Fibroblast of the conjunctiva (primary cell): ENCODE measurements at regions not wholly inside any gene's neighbourhood (a gene's known extent, or its start where the extent isn't known, plus 50 kb on each side); places are given as distances from the start of the nearest gene placed in this dataset.

Experiments used
- DNase-seq: peaks from one replicate; pipeline ENCODE4 v3.0.0-alpha.2; 2010; ENCODE audit warnings: low read depth

- no peak for DNase-seq
Measured at GRCh38 chr17:13302983-13303382, 285.2 kb upstream of the ELAC2 start.

GRCh38 chr17:13302419-13302818, 284.6 kb upstream of the ELAC2 start:
- no peak for DNase-seq

GRCh38 chr17:13297183-13297582, 279.4 kb upstream of the ELAC2 start:
- no peak for DNase-seq

DNA sequence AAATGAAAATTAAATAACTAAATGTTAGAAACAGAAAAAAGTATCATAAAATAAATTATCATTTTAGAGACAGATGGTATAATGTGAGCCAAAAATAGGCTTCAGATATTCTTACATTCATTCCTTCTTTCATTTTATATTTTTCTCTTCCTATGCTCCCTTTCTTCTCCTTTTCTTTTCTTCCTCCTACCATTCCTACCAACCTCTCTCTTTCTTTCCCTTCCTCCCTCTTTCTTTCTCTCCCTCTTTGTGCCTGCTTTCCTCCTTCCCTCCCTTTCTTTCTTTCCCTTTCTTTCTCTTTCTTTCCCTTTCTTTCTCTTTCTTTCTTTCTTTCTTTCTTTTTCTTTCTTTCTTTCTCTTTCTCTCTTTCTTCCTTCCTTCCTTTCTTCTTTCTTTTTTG, 275.6 kb upstream of the ELAC2 start:
- no peak for DNase-seq

DNA sequence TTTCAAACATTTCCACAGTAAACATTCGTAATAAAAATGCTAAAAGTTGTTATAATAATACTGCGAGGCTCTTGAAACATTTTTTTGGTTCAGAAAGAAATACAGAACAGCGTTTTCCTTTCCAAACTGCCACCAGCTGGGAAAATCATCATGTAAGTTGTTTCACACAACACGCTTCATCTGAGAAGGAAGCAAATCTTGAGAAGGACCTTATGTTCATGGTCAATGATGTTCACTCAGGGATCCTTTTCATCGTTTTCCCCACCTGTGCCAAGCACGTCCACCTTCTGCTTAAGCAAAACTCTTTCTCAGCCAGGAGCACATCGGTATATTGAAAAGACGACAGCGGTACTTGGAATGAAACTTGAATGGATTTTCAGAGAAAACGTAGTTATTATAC, 274.5 kb upstream of the ELAC2 start:
- DNase-seq = no peak

GRCh38 chr17:13288248-13288647, 270.4 kb upstream of the ELAC2 start:
- no peak for DNase-seq

DNA sequence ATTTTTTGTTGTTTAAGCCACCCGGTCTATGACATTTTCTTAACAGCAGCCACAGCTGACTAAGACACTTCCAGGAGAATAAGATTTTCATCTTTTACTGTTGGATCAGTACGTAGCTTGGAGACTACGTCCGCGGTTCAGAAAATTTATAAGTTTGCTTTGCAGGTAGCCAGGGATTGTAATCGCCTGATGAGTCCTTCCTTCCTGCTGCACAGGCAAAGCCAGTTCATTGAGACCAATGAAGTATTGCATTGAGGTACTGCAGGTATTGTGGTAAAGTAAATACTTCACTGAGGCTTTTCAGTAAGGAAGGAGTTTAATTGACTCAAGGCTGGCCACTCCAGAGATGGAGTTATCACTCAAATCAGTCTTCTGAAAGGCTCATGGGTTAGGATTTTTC, 269.4 kb upstream of the ELAC2 start:
- no peak for DNase-seq

GRCh38 chr17:13283606-13284005, 265.8 kb upstream of the ELAC2 start:
- no peak for DNase-seq

- DNase-seq = no peak
Measured at GRCh38 chr17:13281626-13282025, 263.8 kb upstream of the ELAC2 start.

DNA sequence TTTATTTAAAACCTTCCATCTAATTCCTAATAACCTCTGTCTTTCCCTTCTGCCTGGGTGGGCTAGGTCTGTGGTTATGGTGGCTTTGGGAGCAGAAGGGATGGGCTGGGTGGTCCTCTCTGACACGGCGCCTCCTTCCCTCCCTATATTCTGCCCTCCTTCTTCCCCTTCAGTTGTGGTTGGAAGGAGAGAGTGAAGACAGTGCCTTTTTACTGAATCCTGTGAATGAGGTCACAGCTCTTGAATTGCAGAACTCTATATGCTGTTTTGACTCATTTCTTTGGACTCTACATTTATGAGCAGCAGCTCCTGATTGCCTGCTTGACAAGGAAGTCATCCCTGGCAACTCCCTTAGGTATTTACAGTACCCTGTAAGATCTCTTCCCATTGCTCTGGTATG, 256.0 kb upstream of the ELAC2 start:
- no peak for DNase-seq

DNA sequence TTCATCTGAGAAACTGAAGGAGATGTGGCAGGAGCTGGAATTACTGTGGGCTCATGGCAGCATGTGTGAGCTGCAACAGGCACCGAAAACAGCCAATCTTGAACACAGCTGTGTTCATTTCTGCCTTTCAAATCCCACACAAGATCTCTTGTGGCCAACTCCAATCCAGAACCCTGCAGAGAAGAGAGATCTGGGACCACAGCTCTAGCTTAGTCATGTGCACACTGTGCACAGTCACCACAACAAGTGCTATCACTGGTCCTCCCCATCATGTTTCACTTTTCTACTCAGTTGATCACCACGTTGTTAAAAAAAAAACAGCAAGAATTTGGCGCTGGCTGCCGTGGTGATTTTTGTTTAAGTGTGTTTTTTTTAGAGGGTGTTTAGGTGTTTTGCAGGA, 254.5 kb upstream of the ELAC2 start:
- no peak for DNase-seq

- DNase-seq = no peak
Measured at GRCh38 chr17:13268791-13269595, 251.2 kb upstream of the ELAC2 start.

DNA sequence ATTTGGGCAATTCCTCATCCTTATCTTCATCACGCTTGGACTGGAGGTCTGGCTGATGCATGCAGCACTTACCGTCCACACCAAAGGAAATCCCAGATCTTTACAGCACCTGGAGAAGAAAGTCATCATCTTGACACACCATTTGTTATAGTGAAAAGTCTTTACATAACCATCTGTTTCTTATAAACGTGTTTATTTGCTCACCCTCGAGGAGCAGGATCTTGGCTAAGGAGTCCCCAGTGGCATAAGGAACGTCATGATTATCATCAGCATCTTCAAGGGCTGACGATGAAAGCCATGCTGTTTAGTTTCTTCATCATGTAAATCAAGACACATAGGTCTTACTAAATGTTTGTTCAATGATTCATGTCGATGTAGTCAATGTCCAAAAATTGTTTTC, 248.8 kb upstream of the ELAC2 start:
- DNase-seq = peak; percentile 35

DNA sequence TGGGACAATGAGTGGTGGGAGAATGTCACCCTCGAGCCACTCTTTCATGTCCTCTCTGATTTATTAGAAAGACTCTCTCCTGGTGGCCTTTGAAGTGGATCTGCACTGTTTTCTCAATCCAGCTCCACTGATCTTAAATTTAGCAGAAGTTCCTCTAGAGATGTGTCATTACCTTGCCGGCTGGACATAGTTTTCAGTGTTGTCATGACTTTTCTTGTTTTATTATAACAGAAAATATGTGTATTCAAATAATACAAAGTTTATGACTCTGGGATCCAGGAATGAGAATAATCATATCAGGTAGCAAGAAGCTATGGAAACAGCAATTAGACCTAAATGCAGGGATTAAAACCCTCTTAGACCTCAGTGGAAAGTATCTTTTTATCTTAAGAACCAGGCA, 247.5 kb upstream of the ELAC2 start:
- no peak for DNase-seq

GRCh38 chr17:13263746-13264145, 245.9 kb upstream of the ELAC2 start:
- DNase-seq = no peak

DNA sequence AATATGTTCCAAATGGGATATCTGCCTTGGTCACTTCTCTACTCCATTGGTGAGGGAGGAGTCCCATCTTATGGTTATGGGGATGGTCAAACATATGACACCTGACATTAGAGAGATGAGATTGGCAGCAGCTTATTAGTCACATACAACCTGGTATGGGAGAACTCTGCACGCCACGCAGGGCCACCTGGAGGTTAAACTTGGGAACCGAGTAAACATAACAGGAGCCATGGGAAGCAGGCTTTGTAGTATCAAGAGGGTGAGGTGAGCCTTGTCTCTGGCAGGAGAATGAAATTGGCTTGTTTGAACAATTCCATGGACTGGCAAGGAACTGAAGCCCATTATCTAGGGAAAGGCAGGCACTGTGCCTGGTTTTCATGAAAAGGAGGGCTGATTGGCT, 238.7 kb upstream of the ELAC2 start:
- DNase-seq = no peak

GRCh38 chr17:13253733-13254410, 236.0 kb upstream of the ELAC2 start:
- no peak for DNase-seq

DNA sequence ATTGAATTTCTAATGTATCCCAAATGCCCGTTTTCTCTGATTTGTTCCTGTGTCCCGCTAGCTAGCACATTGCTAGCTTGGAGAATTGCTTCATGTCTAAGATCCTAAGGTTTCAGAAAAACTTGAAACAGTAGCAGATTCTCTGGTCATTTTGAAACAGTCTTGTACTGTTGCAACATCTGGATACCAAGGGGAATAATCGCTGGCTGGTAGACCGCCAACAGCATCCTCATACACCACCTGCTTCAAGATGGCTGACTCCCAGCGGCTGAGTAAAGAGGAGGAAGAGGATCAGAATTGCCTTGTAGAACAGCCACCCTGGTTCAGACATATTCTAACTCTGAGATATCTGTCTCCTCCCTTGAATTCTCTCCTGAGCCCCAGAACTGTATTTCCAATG, 226.7 kb upstream of the ELAC2 start:
- DNase-seq = peak; percentile 70

- DNase-seq = no peak
Measured at GRCh38 chr17:13243585-13243984, 225.8 kb upstream of the ELAC2 start.

GRCh38 chr17:13240851-13241250, 223.0 kb upstream of the ELAC2 start:
- no peak for DNase-seq

GRCh38 chr17:13230350-13231264, 212.8 kb upstream of the ELAC2 start:
- no peak for DNase-seq

GRCh38 chr17:13228225-13228624, 210.4 kb upstream of the ELAC2 start:
- DNase-seq = no peak

GRCh38 chr17:13222975-13223374, 205.1 kb upstream of the ELAC2 start:
- no peak for DNase-seq
